AG09309 (cell line): ENCODE measurements at regions not wholly inside any gene's neighbourhood (a gene's known extent, or its start where the extent isn't known, plus 50 kb on each side); places are given as distances from the start of the nearest gene placed in this dataset.

Experiments used
- DNase-seq: peaks from one replicate; pipeline ENCODE4 v3.0.0-alpha.2; 2010; ENCODE audit warnings: low read depth
- H3K4me3 ChIP-seq: 2 replicates; pipeline ENCODE4 v1.5.1; 2011; ENCODE audit warnings: mild to moderate bottlenecking, low read depth, low read length, moderate library complexity; ENCODE audit not compliant: control insufficient read depth
- TF ChIP-seq, protein P1 (sequence below): IDR thresholded peaks from 2 replicates; pipeline ENCODE4 v1.5.1; 2011; ENCODE audit warnings: mild to moderate bottlenecking, low read depth, low read length, inconsistent platforms; ENCODE audit not compliant: insufficient read depth, control insufficient read depth; ENCODE audit errors: missing control alignments

DNA sequence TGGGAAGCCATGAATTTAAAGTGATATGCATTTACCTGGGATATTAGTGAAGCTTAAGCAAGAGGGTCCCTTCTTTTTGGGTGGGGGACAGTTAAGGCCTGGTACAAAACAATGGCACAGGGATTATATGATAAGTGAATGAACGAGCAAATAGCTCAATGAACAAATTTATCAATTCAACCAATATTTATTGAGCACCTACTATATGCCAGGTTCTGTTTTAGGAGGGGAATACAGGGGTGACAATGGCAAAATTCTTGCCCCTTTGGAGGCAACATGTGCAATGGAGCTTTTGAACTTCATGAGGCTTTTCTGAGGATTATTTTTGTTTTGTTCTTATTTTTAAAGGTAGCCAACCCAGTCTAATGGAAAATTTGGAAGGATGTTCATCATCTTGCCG is 68.2 kb downstream of the FOXD2 start:
- no peak overlapping the region for H3K4me3 ChIP-seq
- TF ChIP-seq, protein P1, sequence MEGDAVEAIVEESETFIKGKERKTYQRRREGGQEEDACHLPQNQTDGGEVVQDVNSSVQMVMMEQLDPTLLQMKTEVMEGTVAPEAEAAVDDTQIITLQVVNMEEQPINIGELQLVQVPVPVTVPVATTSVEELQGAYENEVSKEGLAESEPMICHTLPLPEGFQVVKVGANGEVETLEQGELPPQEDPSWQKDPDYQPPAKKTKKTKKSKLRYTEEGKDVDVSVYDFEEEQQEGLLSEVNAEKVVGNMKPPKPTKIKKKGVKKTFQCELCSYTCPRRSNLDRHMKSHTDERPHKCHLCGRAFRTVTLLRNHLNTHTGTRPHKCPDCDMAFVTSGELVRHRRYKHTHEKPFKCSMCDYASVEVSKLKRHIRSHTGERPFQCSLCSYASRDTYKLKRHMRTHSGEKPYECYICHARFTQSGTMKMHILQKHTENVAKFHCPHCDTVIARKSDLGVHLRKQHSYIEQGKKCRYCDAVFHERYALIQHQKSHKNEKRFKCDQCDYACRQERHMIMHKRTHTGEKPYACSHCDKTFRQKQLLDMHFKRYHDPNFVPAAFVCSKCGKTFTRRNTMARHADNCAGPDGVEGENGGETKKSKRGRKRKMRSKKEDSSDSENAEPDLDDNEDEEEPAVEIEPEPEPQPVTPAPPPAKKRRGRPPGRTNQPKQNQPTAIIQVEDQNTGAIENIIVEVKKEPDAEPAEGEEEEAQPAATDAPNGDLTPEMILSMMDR, result no peak
- DNase-seq, result no peak

DNA sequence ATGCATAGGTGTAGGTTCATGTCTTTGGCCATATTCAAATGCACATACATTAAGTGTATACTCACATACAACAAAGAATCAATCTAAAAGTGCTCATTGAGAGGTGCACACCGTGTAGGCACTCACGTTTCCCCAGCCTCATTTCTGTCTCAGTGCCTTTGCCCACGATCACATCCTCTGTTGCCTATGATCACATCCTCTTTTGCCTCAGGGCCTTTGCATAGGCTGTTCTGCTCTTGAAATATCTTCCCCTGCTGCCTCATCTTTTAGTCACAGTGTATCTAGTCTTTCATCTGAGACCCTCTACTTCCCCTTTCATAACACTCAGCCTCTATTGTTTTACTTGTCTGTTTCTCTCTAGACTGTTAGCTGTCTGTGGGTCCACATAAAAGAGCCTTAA is 69.3 kb downstream of the FOXD2 start:
- H3K4me3 ChIP-seq, result no peak overlapping the region
- no peak for DNase-seq
- TF ChIP-seq, protein P1, result no peak

DNA sequence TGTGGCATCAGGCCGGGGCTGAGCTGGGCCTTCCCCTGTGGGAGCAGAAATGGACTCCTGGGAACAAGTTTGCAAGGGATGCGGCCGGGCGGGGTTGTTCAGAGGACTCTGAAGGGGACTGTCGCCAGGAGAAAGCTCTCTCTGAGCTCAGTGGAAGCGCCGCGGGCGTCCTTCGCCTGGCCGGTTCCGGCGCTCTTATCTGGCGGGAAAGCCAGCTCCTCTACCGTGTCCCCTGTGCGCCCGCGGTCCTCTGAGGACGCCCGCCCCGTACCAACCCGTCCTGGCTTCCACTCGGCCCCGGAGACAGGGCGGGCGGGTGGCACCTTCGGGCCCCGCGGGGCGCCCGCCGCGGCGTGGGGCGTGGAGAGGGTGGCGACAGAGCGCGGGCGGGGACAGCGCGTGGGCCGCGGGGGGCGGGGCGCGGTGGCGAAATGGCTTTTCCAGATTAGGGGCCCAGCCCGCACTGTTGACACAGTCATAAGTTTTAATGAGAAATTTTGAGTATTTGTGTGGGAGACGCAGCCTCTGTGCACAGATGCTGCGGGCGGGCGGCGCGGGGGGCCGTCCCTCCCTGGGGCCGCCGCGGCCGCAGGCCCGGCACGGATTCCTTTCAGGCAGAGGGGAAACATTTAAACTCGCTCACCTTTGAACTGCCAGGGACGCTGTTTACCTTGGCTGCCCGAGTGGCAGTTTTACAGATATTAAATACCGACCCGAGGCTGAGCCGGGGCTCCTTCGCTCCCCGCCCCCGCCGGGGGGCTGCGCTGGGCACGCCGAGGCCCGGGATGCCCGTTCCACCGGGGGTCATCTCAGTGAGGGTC is 70.2 kb downstream of the FOXD2 start:
- DNase-seq, result no peak
- peak overlapping the region; percentile 16 for H3K4me3 ChIP-seq
- TF ChIP-seq, protein P1, result no peak

DNA sequence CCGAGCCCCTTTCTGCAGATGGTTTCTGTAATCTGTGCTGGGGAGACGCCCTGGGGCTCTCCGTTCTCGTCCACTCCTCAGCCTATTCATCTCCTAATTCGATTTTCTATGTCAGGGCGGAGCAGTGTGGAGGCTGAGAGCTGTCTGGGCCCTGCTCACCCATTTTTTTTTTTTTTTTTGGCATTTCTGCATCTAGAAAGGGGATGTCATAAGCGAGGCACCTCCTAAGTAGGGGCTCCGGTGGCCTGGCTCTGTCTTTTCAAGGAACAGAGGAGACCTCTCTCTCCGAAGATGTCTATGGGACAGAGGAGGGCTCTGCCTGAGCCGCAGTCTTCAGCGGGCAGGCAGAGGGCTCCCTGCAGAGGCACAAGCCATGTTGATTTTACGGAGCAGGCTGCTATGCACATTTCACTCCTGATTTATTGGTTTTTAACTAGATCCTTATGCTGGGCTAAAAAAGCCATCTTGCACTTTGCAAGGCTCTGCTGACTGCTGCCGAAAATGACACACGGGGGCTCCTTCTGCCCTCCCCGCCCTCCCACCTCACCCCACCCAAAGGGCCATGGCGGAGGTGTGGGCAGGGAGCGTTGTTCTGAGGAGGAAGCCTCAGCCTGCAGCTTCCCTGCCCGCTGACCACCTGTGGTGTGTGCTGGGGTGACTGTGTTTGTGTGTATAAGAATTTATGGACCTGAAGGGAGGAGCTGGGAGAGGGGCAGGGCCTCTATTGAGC is 71.0 kb downstream of the FOXD2 start:
- peak overlapping the region; percentile 16 for H3K4me3 ChIP-seq
- TF ChIP-seq, protein P1, result no peak
- DNase-seq, result peak; percentile 2

DNA sequence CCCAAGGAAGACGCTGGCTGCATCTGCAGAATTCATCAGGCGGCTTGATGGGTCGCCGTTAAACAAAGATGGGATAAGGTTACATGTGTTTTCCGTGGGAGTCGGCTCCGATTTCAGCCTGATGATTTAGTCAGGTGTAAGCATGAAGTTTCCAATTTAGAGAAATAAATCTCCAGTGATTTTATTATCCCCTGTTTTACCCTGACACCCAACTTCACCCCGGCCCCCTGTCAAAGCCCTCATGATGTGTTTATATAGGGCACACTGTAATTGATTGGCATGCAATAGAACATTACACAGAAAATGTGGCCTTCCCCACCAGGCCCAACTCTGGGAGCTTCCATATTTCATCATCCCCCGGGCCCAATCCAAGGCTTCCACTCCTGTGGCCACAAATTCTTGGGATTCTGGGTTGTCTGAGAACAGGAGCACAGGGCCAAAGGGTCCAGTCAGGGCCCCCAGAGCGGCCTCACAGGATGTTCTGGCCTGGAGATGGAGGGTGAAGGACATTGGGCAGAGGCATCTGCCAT is 72.5 kb downstream of the FOXD2 start:
- TF ChIP-seq, protein P1, result no peak
- DNase-seq, result no peak
- H3K4me3 ChIP-seq, result no peak overlapping the region

DNA sequence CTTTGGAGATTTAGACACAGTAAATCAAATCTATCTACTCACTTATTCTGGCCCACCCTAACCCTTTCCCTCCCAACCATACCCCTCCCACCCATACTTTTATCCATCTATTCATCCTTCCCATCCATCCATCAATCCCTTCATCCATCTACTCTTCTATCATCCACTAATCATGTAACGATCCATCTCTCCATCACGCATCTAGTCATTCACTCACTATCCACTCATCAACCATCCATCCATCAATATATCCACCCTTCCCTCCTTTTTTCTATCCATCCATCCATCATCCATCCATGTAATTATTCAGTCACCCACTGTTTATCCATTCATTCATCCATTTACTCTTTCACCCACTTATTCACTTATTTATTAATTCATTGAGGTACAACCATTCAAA is 74.0 kb downstream of the FOXD2 start:
- TF ChIP-seq, protein P1, result no peak
- no peak for DNase-seq
- no peak overlapping the region for H3K4me3 ChIP-seq
